Neural progenitor cell (in vitro differentiated cells): ENCODE measurements at regions not wholly inside any gene's neighbourhood (a gene's known extent, or its start where the extent isn't known, plus 50 kb on each side); places are given as distances from the start of the nearest gene placed in this dataset.

Experiments used
- CTCF ChIP-seq: fragments of 200-600 bp; sonication (generic); IDR thresholded peaks from 2 replicates; pipeline ENCODE4 v1.5.1; 2017; ENCODE audit warnings: antibody characterized with exemption, mild to moderate bottlenecking
- EZH2 ChIP-seq: fragments of 200-600 bp; sonication (generic); IDR thresholded peaks from 2 replicates; pipeline ENCODE4 v1.6.1; 2017; ENCODE audit warnings: antibody characterized with exemption, mild to moderate bottlenecking, moderate library complexity

GRCh38 chr2:198296665-198297308 is 492.4 kb downstream of the PLCL1 start:
- TF ChIP-seq CTCF (peak; percentile 78), EZH2 (no peak)
